D721Med (cell line): ENCODE measurements at regions not wholly inside any gene's neighbourhood (a gene's known extent, or its start where the extent isn't known, plus 50 kb on each side); places are given as distances from the start of the nearest gene placed in this dataset.

Experiments used
- DNase-seq: peaks from one replicate; pipeline ENCODE4 v3.0.0; 2011; ENCODE audit warnings: low spot score; ENCODE audit not compliant: insufficient read length
- FAIRE-seq: peaks from 2 replicates; lab custom pipeline; 2011; peaks lifted over from hg19 to GRCh38; lab: Jason Lieb, UNC
- TF ChIP-seq, protein P1 (sequence below): IDR thresholded peaks from 2 replicates; pipeline ENCODE4 v1.5.1; 2012; ENCODE audit warnings: mild to moderate bottlenecking, control low read depth; ENCODE audit not compliant: insufficient read depth; ENCODE audit errors: missing control alignments

DNA sequence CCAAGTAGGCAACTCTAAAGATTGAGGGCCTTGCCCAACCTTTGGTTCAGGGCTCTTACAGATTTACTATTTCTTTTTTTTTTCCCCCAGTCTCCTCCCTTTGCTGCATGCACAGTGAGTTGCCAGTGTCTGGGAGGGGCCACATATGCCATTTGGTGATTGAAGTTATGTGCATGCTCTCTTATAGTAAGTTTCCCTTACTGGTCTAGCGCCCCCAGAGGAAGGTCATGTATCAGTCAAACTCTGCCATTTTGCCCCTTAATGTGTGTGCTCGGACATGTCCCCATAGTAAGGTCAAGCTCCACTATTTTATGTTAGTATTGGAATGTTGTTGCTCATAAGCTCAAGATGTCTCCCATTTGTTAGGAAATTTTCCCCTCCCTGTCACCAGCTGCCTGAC lies 1138.0 kb upstream of the SLC10A2 start:
- DNase-seq, result no peak
- TF ChIP-seq, protein P1, sequence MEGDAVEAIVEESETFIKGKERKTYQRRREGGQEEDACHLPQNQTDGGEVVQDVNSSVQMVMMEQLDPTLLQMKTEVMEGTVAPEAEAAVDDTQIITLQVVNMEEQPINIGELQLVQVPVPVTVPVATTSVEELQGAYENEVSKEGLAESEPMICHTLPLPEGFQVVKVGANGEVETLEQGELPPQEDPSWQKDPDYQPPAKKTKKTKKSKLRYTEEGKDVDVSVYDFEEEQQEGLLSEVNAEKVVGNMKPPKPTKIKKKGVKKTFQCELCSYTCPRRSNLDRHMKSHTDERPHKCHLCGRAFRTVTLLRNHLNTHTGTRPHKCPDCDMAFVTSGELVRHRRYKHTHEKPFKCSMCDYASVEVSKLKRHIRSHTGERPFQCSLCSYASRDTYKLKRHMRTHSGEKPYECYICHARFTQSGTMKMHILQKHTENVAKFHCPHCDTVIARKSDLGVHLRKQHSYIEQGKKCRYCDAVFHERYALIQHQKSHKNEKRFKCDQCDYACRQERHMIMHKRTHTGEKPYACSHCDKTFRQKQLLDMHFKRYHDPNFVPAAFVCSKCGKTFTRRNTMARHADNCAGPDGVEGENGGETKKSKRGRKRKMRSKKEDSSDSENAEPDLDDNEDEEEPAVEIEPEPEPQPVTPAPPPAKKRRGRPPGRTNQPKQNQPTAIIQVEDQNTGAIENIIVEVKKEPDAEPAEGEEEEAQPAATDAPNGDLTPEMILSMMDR, result no peak
- FAIRE-seq, result no peak

DNA sequence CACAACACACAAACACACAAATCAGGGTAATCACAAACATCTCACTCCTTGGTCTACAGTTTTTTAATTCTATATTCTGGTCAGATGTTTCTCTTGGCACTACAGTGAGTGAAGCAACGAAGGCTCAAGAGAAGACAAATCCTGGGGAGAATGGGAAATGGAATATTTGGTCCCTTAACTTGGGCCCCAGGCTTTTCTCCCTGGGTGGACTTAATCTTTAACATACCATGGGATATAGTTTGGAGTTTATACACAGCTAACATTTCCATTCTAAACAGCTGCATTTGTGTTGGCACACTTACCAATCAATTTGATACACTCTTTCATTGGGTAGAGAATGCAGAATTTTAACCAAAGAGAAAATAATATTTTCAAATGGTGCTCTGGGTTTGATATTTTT lies 1132.6 kb upstream of the SLC10A2 start:
- DNase-seq (no peak), FAIRE-seq (no peak)
- TF ChIP-seq, protein P1, result no peak

DNA sequence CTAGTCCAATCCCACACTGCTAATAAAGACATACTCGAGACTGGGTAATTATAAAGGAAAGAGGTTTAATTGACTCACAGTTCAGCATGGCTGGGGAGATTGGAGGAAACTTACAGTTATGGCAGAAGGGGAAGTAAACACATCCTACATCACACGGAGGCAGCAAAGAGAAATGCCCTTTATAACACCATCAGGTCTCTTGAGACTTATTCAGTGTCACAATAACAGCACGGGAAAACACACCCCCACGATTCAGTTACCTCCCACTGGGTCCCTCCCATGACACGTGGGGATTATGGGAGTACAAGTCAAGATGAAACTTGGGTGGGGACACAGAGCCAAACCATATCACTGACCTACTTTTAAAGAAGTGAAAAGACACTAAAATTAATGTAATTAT lies 1130.4 kb upstream of the SLC10A2 start:
- FAIRE-seq, result no peak
- DNase-seq, result no peak
- TF ChIP-seq, protein P1, result no peak

DNA sequence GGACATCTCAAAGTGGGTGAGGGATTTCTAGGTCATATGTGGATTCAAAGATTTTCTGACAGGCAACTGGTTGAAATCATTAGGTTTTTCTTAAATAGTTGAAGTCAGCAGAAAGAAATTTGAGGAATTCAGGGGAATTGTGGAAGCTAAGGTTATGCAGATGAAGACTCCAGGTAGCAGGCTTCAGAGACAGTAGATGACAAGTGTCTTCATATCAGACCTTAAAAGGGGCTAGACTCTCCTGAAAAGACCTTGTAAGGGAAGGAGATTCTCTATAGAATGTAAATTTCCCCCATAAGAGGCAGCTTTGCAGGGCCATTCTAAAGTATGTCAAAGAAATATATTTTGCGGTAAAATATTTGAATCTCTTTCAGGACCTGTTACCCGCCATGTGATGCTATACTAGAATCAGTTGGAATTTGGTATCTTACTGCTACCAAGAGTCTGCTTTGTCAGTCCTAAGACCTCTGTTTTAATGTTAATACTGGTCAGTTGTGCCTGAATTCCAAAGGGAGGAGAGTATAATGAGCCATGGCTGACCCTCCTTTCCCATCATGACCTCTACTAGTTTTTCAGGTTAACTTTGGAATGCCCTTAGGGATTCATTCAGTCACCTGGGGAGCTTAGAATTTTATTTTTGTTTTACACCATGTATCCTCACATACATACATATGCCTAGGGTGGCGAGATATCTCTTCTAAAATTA lies 1115.5 kb upstream of the SLC10A2 start:
- TF ChIP-seq, protein P1, result no peak
- DNase-seq (no peak), FAIRE-seq (no peak)

DNA sequence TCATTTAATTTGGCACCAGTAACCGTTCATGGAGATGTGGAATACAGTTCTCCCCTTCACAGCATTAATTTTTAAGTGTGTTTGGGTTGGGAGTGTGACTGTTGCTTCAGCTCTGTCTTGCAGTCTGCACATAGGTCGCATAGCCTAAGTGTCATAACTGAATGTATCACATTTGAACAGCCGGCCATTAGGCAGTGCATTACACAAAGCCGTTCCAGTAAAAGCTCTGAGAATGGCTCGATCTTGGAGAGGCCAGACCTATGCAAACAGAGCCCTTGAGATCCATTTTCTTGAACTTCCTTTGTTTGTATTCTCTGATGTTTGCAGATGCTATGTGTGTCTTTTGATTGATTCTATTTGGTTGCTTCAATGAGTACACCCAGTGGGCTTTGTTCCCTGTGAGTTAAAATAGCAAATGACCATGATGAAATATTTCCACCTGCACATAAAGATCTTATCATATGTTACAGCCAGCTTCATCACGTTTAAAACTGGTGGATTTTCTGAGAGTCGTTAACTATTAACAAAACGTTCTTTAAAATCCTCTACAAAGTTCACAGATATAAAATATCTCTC lies 1104.9 kb upstream of the SLC10A2 start:
- TF ChIP-seq, protein P1, result no peak
- FAIRE-seq, result no peak
- DNase-seq, result no peak

DNA sequence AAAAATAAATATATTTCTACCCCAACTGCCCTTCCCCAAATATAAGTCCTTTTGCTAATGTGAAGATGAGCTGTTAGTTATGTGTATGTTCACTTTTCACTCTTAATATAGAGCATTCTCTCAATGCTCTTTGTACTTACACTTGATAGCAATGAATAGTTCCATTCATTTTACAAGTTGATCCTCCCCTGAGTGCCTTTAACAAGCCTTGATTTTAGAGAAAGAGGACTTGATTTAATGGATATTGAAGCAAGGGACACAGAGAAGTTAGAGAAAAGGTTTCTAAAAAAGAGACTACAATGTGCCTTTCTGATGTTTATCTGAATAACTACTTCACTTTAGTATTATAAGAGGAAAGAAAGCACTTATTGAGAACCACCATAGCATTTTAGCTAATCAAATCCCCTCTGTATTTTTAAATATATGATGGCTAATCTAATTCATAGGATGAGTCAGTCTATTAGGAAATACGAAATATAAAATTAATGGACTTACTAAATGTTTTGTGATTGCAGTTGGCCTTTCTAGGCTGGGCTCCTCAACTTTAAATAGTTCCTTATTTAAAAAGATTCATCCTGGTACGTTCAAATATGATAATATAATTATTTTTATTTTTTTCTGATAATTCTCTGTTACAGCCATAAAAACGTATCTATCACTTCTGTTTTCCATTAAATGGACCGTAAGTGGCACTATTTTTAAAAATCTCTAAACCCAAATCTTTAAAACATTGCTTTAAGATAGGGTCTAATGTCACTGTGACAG lies 1097.8 kb upstream of the SLC10A2 start:
- TF ChIP-seq, protein P1, result no peak
- DNase-seq (no peak), FAIRE-seq (no peak)
